ENCODE measurements at regions not wholly inside any gene's neighbourhood (a gene's known extent, or its start where the extent isn't known, plus 50 kb on each side); places are given as distances from the start of the nearest gene placed in this dataset.

DNA sequence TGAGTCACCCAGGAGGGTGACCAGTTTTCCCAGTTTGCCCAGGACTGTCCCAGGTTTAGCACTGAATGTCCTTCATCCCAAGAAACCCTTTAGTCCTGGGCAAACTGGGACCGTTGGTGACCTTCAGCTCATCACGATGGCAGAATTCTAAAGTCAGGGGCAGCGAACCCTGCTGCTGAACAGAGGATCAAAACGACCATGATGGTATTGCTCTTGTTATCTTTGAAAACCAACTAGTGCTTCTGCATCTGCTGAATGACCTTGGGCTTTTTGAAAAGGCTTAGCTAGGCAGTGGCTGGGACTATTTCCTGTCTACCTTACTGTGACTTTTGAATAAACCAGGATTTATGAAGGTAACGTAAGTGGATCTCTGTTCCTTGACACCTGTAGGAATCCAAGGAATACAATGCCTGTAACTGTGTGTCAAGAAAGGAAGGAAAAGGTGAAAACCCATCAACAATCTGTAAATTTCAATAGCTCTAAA lies 281.9 kb downstream of the SOX9 start:
- DNase-seq (ENCODE audit: low read depth in 1 of 2, low spot score in 1 of 2) (no peak), ATAC-seq (no peak), FAIRE-seq (no peak)
- TF ChIP-seq HOXB5 (CRISPR knock-in tag; IDR thresholded peaks at IDR 0.05): no peak
- no peak for TF ChIP-seq POLR2AphosphoS2 (conservative IDR thresholded peaks at IDR 0.05; ENCODE audit: low read length)
- TF ChIP-seq RCOR1 (IDR thresholded peaks at IDR 0.05; ENCODE audit: low read depth, low read length): no peak
- TF ChIP-seq CHD4 (IDR thresholded peaks at IDR 0.05; ENCODE audit: borderline replicate concordance): no peak
- no peak for TF ChIP-seq CBX8 (IDR thresholded peaks at IDR 0.05)
- no peak for TF ChIP-seq HEYL (CRISPR knock-in tag; IDR thresholded peaks at IDR 0.05)
- TF ChIP-seq JUN (IDR thresholded peaks at IDR 0.05): no peak
- TF ChIP-seq, protein P1, sequence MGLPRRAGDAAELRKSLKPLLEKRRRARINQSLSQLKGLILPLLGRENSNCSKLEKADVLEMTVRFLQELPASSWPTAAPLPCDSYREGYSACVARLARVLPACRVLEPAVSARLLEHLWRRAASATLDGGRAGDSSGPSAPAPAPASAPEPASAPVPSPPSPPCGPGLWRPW (IDR thresholded peaks at IDR 0.05): no peak
- TF ChIP-seq MAFK (IDR thresholded peaks at IDR 0.05; ENCODE audit: partially characterized antibody): no peak
- TF ChIP-seq HOXB13 (CRISPR knock-in tag; IDR thresholded peaks at IDR 0.05; ENCODE audit: low read depth): no peak
- no peak for TF ChIP-seq NPAS2 (CRISPR knock-in tag; IDR thresholded peaks at IDR 0.05; ENCODE audit: borderline replicate concordance)
- no peak for TF ChIP-seq SMC3 (IDR thresholded peaks at IDR 0.05)
- Histone ChIP-seq H3K9me3 (no peaks in the 10 kb centered on the region), H3K4me2 (no peak overlapping the region), H3K27ac (peak overlapping the region in 1 of 2 experiments; percentile 22; a peak in 3 of 6 replicates), H3K4me3 (no peak overlapping the region), H3K4me1 (peaks cover 76% of the 10 kb centered on the region)
- ChIA-PET POLR2A (interaction anchor here (1.0 kb wide), 1 partner anchor 8 kb away, joined by 5 read pairs; no protein-coding TSS in a partner anchor), CTCF (interaction anchor here (0.6 to 1.6 kb wide), 4 partner anchors 14 to 969 kb away, joined by 3 to 9 read pairs (median 4); no protein-coding TSS in a partner anchor)
- 91% methylated on average over 5 of the region's 5 CpGs for WGBS (ENCODE audit: missing lambda C conversion rate)

DNA sequence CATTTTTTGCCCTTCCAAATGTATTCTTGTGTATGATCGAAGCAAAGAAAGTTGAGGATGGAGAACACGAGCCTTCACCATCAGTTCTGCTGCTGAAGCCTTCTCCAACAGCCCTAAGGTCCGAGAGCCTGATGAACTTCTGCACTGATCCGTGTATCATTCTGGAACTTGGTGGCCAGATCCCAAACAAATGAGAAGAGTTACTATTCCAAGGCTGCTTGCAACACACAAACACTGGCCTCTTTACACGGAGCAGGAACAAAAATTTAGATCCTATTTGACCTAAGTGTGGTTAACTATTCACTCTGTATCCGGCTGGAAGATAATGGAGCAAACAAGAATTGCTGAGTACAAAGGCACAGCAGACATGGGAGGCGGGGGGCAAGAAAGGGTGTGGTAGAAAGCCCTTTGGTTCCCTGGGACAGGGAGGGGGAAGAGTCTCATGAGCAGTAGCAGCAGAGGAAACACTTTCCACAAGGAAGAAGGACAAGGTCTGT lies 282.9 kb downstream of the SOX9 start:
- POLR2A ChIA-PET: interaction anchor here (1.0 kb wide), 1 partner anchor 9 kb away, joined by 5 read pairs; no protein-coding TSS in a partner anchor
- 48% methylated on average over 7 of the region's 7 CpGs for WGBS (ENCODE audit: missing lambda C conversion rate)

DNA sequence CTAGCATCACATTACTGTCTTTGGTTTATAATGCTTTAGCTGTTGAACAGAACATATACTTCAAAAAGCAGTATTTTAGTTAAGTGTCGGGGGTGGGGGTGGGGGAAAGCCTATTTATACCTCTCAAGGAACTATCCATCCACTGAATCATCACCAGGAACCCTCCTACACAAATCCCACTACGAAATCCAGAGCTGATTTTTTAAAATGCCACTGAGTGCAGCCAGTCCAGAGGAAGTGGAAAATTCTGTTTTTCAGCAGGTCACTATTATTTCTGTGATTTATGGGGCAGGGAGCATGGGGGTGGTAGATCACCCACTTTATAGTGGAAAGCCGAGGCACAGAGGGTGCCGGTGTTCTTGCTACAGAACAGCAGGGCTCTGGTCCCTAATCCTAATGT lies 284.1 kb downstream of the SOX9 start:
- peaks cover 75% of the 10 kb centered on the region for H3K4me1 ChIP-seq
- H3K9me3 ChIP-seq: no peaks in the 10 kb centered on the region
- WGBS (ENCODE audit: missing lambda C conversion rate): 56% methylated on average over 4 of the region's 4 CpGs
- ATAC-seq: no peak
- DNase-seq (ENCODE audit: low read depth in 1 of 2, low spot score in 1 of 2): no peak
- H3K4me3 ChIP-seq: no peak overlapping the region
- CTCF ChIA-PET: interaction anchor here (1.1 to 1.4 kb wide), 3 partner anchors 11 to 16 kb away, joined by 3 to 6 read pairs (median 3); no protein-coding TSS in a partner anchor
- FAIRE-seq: no peak
- peak overlapping the region; percentile 73 to 76 for H3K27ac ChIP-seq
- POLR2A ChIA-PET: interaction anchor here (0.6 kb wide), 1 partner anchor 10 kb away, joined by 3 read pairs; no protein-coding TSS in a partner anchor
- TF ChIP-seq, protein P2, sequence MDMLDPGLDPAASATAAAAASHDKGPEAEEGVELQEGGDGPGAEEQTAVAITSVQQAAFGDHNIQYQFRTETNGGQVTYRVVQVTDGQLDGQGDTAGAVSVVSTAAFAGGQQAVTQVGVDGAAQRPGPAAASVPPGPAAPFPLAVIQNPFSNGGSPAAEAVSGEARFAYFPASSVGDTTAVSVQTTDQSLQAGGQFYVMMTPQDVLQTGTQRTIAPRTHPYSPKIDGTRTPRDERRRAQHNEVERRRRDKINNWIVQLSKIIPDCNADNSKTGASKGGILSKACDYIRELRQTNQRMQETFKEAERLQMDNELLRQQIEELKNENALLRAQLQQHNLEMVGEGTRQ (IDR thresholded peaks at IDR 0.05): no peak
- no peak for TF ChIP-seq ZSCAN20 (CRISPR knock-in tag; IDR thresholded peaks at IDR 0.05)
- peak overlapping the region; percentile 36 for H3K4me2 ChIP-seq

More for the DNA sequence above, 282.9 kb downstream of the SOX9 start:
- H3K27ac ChIP-seq: peak overlapping the region; percentile 73 to 76; a peak in 4 of 6 replicates
- no peak for TF ChIP-seq HOXB13 (CRISPR knock-in tag; IDR thresholded peaks at IDR 0.05; ENCODE audit: low read depth)
- no peak for TF ChIP-seq PHF8 (IDR thresholded peaks at IDR 0.05; ENCODE audit: borderline replicate concordance, low read depth)
- TF ChIP-seq, protein P3, sequence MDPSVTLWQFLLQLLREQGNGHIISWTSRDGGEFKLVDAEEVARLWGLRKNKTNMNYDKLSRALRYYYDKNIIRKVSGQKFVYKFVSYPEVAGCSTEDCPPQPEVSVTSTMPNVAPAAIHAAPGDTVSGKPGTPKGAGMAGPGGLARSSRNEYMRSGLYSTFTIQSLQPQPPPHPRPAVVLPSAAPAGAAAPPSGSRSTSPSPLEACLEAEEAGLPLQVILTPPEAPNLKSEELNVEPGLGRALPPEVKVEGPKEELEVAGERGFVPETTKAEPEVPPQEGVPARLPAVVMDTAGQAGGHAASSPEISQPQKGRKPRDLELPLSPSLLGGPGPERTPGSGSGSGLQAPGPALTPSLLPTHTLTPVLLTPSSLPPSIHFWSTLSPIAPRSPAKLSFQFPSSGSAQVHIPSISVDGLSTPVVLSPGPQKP (IDR thresholded peaks at IDR 0.05; ENCODE audit: low read depth, low read length): no peak
- no peak for TF ChIP-seq ZFP36 (IDR thresholded peaks at IDR 0.05; ENCODE audit: borderline replicate concordance, partially characterized antibody)
- no peak for TF ChIP-seq CHD4 (IDR thresholded peaks at IDR 0.05; ENCODE audit: borderline replicate concordance)
- TF ChIP-seq SREBF2 (IDR thresholded peaks at IDR 0.05): no peak
- no peak for TF ChIP-seq JUNB (IDR thresholded peaks at IDR 0.05)
- TF ChIP-seq, protein P4, sequence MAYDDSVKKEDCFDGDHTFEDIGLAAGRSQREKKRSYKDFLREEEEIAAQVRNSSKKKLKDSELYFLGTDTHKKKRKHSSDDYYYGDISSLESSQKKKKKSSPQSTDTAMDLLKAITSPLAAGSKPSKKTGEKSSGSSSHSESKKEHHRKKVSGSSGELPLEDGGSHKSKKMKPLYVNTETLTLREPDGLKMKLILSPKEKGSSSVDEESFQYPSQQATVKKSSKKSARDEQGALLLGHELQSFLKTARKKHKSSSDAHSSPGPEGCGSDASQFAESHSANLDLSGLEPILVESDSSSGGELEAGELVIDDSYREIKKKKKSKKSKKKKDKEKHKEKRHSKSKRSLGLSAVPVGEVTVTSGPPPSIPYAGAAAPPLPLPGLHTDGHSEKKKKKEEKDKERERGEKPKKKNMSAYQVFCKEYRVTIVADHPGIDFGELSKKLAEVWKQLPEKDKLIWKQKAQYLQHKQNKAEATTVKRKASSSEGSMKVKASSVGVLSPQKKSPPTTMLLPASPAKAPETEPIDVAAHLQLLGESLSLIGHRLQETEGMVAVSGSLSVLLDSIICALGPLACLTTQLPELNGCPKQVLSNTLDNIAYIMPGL (CRISPR knock-in tag; IDR thresholded peaks at IDR 0.05; ENCODE audit: borderline replicate concordance): no peak
- no peak for TF ChIP-seq MAFK (IDR thresholded peaks at IDR 0.05; ENCODE audit: partially characterized antibody)
- no peak for TF ChIP-seq JUN (IDR thresholded peaks at IDR 0.05)
- FAIRE-seq (no peak), ATAC-seq (no peak), DNase-seq (ENCODE audit: low read depth in 1 of 2, low spot score in 1 of 2) (peak in 1 of 2 experiments; percentile 68)
- H3K4me1 ChIP-seq: peaks cover 78% of the 10 kb centered on the region
- no peak overlapping the region for H3K4me3 ChIP-seq
- no peaks in the 10 kb centered on the region for H3K9me3 ChIP-seq
- H3K4me2 ChIP-seq: peak overlapping the region; percentile 36; the same call in 1 of the 3 replicates
- CTCF ChIA-PET: interaction anchor here (1.4 to 1.6 kb wide), 4 partner anchors 10 to 16 kb away, joined by 3 to 9 read pairs (median 5); no protein-coding TSS in a partner anchor
